Right forelimb (tissue), 1 donor: ENCODE measurements at regions not wholly inside any gene's neighbourhood (a gene's known extent, or its start where the extent isn't known, plus 50 kb on each side); places are given as distances from the start of the nearest gene placed in this dataset.
"Not testable (repeated sequence)": the region's sequence is repeated elsewhere in the genome, so short reads cannot be mapped to it uniquely, and the experiment has no call there.

Experiments
- DNase-seq: peaks from one replicate; pipeline ENCODE4 v3.0.0-alpha.2; 2018

GRCh38 chrX:123013141-123013540 is 170.9 kb upstream of the GRIA3 start:
- DNase-seq: no peak

DNA sequence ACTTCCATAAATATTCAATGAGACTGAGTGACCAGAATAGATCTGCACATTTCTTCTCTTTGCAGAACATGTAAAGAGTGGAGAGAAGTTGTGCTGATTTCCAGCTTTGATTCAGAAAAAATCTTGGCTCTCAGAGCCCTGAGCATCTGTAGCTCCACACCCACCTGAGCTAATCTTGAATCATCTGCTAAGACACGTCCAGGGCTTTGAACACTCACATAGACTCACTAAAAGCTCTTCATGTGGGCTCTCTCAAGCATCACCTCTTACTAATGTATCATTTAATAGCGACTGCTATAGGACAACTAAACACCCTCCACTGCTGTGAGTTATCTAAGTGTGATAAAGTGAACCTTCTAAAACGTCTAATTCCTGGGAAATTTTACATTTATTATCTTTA is 147.7 kb upstream of the GRIA3 start:
- no peak for DNase-seq

DNA sequence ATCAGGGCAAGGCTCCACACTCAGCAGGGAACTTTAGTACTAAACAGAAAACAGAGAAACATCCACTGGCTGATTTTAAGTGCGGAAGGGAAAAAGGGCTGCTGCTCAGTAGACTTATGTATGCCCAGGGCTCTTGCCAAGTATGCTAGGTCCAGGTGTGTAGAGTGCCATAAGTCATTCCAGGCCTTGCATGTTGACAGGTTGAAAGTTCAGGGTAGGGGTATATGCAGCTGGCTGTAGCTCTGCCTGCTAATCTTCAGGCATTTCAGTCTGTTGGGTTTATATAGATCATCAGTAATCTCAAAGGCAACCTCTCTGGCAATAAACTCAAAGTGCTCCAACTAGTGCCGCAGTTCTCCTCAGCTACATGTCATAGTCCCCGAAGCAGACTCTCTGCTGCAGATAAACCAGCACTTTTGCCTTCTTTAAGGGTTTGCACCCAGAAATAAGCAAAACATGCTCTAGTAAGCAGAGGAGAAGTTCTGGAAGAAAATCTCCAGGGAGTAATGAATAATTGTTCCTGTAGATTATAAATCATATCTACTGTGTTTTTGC is 134.9 kb upstream of the GRIA3 start:
- DNase-seq: no peak

DNA sequence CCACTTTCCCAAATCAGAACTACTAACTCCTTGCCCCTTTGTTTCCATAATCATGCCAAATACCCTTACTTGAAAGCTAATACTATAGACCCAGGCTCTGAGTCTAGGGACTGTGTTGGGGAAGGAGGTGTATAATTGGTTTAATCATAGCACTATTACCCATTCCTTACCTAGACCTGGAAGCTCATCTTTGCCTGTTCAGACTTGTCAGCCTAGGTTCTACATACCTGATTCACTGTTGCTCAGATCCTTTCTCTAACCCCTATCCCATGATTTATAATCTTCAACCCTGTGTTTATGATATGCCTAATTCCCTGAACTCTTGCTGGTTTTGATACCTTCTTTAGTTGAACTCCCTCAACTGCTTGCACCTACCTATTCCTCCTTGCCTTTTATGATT is 123.1 kb upstream of the GRIA3 start:
- DNase-seq: no peak

- DNase-seq: no peak
Measured at GRCh38 chrX:123064053-123064452, 120.0 kb upstream of the GRIA3 start.

DNA sequence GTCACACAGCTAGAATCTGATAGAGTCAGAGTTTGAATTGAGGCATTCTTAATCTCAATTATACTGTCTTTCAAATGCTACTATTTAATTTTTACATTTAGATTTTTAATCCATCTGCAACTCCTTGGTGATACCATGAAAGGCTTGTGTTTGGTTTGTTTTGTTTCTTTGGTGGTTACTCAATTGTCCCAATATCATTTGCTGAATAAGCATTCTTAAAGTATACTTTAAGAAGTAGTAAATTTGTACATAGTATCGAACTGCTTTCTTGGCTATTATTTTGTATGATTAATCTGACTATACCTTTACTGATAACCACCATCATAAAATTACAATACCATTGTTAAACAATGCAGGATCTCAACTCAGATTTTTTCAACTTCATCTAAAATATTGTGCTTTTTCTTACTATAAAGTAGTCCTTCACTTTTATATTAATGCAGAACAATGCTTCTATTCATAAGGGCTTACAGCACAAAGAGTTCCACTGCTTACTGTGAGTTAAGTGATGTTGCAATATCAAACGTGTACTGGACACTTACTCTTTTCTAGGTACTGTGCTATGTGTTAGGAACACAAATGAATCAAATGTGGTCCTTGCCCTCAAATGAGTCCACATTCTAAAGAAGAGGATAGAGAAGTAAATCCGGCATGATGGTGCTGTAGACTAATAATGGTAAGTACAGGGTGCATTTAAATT is 111.2 kb upstream of the GRIA3 start:
- no peak for DNase-seq

DNA sequence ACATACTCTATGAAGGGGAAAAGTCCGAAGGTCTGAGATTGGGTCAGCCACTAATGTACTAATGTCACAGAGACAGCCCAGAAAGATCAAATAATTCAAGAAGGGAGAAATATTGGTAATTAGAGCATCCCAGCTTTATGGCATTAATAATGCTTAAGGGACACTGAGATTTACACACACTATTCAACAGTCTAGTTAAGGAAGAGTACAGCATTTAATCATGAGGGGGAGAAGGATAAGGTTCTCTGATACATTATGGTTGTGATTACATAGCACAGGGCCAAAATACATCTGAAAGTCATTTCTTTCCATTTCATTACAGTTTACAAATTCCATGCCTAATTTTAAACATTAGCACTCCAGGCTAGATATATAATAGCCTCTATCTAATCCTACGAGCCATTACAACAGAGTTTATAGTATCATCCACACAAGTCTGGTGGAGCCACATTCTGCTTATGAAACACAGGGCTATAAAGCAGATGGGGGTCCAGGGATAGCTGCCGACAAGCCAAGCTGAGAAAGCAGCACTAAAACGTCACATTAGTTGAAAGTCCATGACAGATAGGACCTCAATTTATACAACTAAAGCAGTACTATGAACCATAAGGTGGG is 108.0 kb upstream of the GRIA3 start:
- no peak for DNase-seq

- DNase-seq: no peak
Measured at GRCh38 chrX:123077631-123078030, 106.4 kb upstream of the GRIA3 start.

DNA sequence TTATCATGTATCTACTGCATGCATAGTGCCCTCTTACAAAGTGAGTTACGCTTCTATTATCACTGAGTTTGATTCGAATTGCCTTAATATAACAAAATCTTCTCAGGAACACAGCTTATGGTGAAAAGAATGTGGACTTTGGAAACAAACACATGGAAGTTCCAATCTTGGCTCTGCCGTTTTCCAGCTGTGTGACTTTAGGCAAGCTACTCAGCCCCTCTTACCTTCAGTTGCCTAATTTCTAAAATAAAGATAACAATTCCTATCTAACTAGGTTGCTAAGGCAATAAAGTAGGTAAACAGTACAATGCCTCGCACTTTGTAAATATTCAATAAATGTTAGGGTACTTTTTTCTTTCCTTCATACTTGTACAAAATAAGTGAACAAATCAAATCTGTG is 104.0 kb upstream of the GRIA3 start:
- DNase-seq: no peak

- DNase-seq: no peak
Measured at GRCh38 chrX:123081776-123082175, 102.3 kb upstream of the GRIA3 start.

GRCh38 chrX:123083924-123084323 is 100.2 kb upstream of the GRIA3 start:
- DNase-seq: no peak

DNA sequence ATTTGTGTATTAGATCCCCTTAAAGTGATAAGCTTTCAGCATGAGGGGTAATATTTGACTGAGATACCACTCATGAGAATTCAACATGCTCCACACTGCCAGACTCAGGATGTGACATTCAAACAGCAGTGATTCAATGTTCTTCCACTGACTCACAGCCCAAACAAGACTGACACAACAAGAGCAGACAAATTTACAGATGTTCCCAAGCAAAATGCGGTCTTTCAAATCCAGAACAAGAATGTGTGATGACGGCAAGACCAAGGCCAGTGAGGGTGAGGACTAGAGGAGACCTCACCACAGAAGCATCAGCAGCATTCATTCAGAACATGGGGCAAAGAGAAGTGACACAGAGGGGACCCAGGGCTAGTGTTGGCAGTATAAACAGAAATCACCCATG is 99.3 kb upstream of the GRIA3 start:
- DNase-seq: no peak

DNA sequence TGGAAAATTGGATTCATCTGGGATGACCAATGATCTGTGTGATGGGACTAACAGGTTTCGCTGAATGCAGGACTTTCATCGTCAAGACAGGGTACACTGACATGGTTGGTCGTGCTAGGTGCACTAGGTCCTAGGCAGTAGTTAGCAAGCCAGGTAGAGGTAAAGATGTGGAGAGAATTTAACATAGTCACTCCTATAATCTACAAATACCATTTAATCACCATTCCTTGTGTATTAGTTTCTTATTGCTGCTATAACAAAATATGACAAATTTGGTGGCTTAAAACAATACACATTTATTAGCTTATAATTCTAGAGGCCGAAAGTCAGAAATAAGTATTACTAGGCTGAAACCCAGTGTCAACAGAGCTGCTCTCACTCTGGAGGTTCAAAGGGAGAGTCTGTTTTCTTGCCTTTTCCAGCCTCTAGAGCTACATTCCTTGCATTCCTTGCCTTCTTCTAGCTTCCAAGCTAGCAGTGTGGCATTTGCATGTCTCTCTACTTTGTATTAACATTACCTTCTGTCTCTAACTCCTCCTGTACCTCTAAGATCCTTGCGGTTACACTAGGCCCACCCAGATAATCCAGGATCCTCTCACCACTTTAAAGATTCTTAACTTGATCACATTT is 98.7 kb upstream of the GRIA3 start:
- DNase-seq: no peak

DNA sequence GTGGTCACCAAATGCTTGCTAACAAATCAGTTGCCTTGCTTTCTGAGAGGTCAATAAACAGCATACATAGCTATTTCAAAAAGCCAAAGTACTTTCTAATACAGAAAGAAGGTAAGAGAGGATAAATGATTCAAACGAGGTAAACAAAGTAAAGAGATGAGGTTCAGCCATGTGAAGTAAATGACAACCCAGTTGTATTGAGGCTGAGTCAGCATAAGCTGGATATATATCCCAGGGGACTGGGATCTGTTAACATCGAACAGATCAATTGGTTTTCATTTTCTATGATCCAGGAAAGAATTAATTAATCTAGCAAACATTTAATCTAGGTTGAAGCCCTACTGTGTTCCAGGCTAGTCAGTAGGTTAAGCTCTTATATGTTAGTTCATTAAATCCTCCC is 97.3 kb upstream of the GRIA3 start:
- DNase-seq: no peak

GRCh38 chrX:123087326-123087725 is 96.8 kb upstream of the GRIA3 start:
- no peak for DNase-seq

- no peak for DNase-seq
Measured at GRCh38 chrX:123088331-123088730, 95.7 kb upstream of the GRIA3 start.

DNA sequence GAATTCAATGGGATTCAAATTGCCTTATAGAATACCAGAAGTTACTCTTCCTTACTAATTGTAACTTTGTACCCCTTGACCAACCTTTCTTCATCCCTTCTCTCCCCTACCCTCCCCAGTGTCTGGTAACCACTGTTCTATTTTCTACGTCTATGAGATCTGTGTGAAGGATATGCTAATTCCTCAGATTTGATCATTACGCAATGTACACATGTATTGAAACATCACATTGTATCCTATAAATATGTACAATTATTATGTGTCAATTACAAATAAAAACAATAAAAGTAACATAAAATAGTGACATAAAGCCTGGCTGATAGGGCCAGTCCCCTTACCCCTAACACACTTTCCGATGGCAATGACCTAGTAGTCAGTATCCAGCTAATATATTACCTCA is 95.1 kb upstream of the GRIA3 start:
- DNase-seq: no peak

- DNase-seq: no peak
Measured at GRCh38 chrX:123093792-123094191, 90.3 kb upstream of the GRIA3 start.

- no peak for DNase-seq
Measured at GRCh38 chrX:123108513-123109427, 75.3 kb upstream of the GRIA3 start.

- no peak for DNase-seq
Measured at GRCh38 chrX:123121241-123121640, 62.8 kb upstream of the GRIA3 start.

GRCh38 chrX:123129805-123130204 is 54.3 kb upstream of the GRIA3 start:
- DNase-seq: not testable (repeated sequence)
